IMR-90 (cell line): ENCODE measurements at regions not wholly inside any gene's neighbourhood (a gene's known extent, or its start where the extent isn't known, plus 50 kb on each side); places are given as distances from the start of the nearest gene placed in this dataset.

Experiments
- ATAC-seq: fragments of 200-7000 bp; cut with Tn5 transposase; 2 replicates; pipeline ENCODE4 v1.9.1; 2020; ENCODE audit warnings: low read depth, mild to moderate bottlenecking, moderate library complexity
- BruUV-seq: library from RNA; stranded (reverse); fragments of 400-500 nt; replicated peaks from 2 replicates; lab custom pipeline; 2021; lab: Mats Ljungman, UMichigan
- CTCF ChIA-PET: fragments of 300-600 bp; formaldehyde crosslinking; extraction: SDS; loops from one replicate; lab custom pipeline; 2021; ENCODE audit warnings: antibody characterized with exemption; lab: Yijun Ruan, JAX
- POLR2A ChIA-PET: fragments of 300-600 bp; sonication (Branson Sonifier 250); formaldehyde crosslinking; loops from one replicate; lab custom pipeline; 2022; ENCODE audit warnings: antibody characterized with exemption; ENCODE audit not compliant: unreplicated experiment; lab: Charles Lee
- DNase-seq: peaks from one replicate; pipeline ENCODE4 v3.0.0; 2013
- H2AFZ ChIP-seq: replicated peaks from 2 replicates; pipeline ENCODE3; 2013; ENCODE audit warnings: low read length, mild to moderate bottlenecking; ENCODE audit not compliant: poor library complexity
- H2AK5ac ChIP-seq: 2 replicates; pipeline ENCODE4 v1.6.1; 2013; ENCODE audit warnings: low read depth, low read length, inconsistent platforms
- H2AK9ac ChIP-seq: replicated peaks from 2 replicates; pipeline ENCODE3; 2013; ENCODE audit warnings: mild to moderate bottlenecking, low read depth, low read length, moderate library complexity; ENCODE audit not compliant: poor library complexity
- H2BK120ac ChIP-seq: 2 replicates; pipeline ENCODE4 v1.6.1; 2013; ENCODE audit warnings: low read depth, low read length, inconsistent platforms
- H2BK15ac ChIP-seq: 3 replicates; pipeline ENCODE4 v1.6.1; 2013; ENCODE audit warnings: low read depth, low read length, inconsistent platforms
- H2BK20ac ChIP-seq: 2 replicates; pipeline ENCODE4 v1.6.1; 2013; ENCODE audit warnings: low read depth, mild to moderate bottlenecking, inconsistent platforms, low read length, moderate library complexity
- H2BK5ac ChIP-seq: 2 replicates; pipeline ENCODE4 v1.6.1; 2013; ENCODE audit warnings: mild to moderate bottlenecking, low read depth, low read length, inconsistent platforms; ENCODE audit not compliant: poor library complexity, severe bottlenecking
- H3K14ac ChIP-seq: replicated peaks from 2 replicates; pipeline ENCODE4 v1.6.1; 2013; ENCODE audit warnings: low read depth, low read length, inconsistent platforms
- H3K18ac ChIP-seq: 2 replicates; pipeline ENCODE4 v1.6.1; 2013; ENCODE audit warnings: low read depth, low read length, control low read depth
- H3K23ac ChIP-seq: 2 replicates; pipeline ENCODE4 v1.6.1; 2013; ENCODE audit warnings: low read depth, low read length, inconsistent platforms
- H3K27ac ChIP-seq: 2 replicates; pipeline ENCODE4 v1.5.1; 2013; ENCODE audit warnings: mild to moderate bottlenecking, control low read depth, low read length; ENCODE audit not compliant: insufficient read depth
- H3K27me3 ChIP-seq: 2 replicates; pipeline ENCODE4 v1.6.1; 2013; ENCODE audit warnings: low read length; ENCODE audit not compliant: control insufficient read depth, insufficient read depth
- H3K36me3 ChIP-seq: 2 replicates; pipeline ENCODE4 v1.6.1; 2013; ENCODE audit warnings: low read length, mixed read lengths; ENCODE audit not compliant: control insufficient read depth, insufficient read depth
- H3K4ac ChIP-seq: 2 replicates; pipeline ENCODE4 v1.6.1; 2013; ENCODE audit warnings: low read depth, low read length, inconsistent platforms
- H3K4me1 ChIP-seq: 2 replicates; pipeline ENCODE4 v1.6.1; 2013; ENCODE audit warnings: low read length, mixed read lengths; ENCODE audit not compliant: control insufficient read depth, insufficient read depth
- H3K4me2 ChIP-seq: 2 replicates; pipeline ENCODE4 v1.6.1; 2013; ENCODE audit warnings: low read depth, mild to moderate bottlenecking, control low read depth, low read length, moderate library complexity
- H3K4me3 ChIP-seq: 2 replicates; pipeline ENCODE4 v1.5.1; 2013; ENCODE audit warnings: low read depth, mild to moderate bottlenecking, control low read depth, low read length, moderate library complexity; ENCODE audit not compliant: insufficient read depth
- H3K56ac ChIP-seq: 2 replicates; pipeline ENCODE4 v1.6.1; 2013; ENCODE audit warnings: low read length, inconsistent platforms; ENCODE audit not compliant: insufficient read depth; ENCODE audit errors: extremely low read depth
- H3K79me1 ChIP-seq, 2 experiments: 2 replicates each; pipeline ENCODE4 v1.6.1; 2013; ENCODE audit warnings: low read length in 2 of 2, inconsistent platforms in 1 of 2, low read depth in 1 of 2
- H3K9ac ChIP-seq: 2 replicates; pipeline ENCODE4 v1.6.1; 2013; ENCODE audit warnings: low read depth, low read length, control low read depth
- H3K9me1 ChIP-seq: 2 replicates; pipeline ENCODE4 v1.6.1; 2013; ENCODE audit warnings: low read length, inconsistent platforms; ENCODE audit not compliant: insufficient read depth
- H3K9me3 ChIP-seq: 2 replicates; pipeline ENCODE4 v1.6.1; 2013; ENCODE audit warnings: low read length; ENCODE audit not compliant: control insufficient read depth, insufficient read depth
- H4K20me1 ChIP-seq: 2 replicates; pipeline ENCODE4 v1.6.1; 2013; ENCODE audit warnings: low read length, inconsistent platforms; ENCODE audit not compliant: insufficient read depth
- H4K5ac ChIP-seq: 2 replicates; pipeline ENCODE4 v1.6.1; 2013; ENCODE audit warnings: mild to moderate bottlenecking, low read depth, low read length, control low read depth
- H4K8ac ChIP-seq, 2 experiments: 2 replicates each; pipeline ENCODE4 v1.6.1; 2013; ENCODE audit warnings: low read depth in 2 of 2, low read length in 2 of 2, control low read depth in 1 of 2, inconsistent platforms in 1 of 2
- H4K91ac ChIP-seq: 2 replicates; pipeline ENCODE4 v1.6.1; 2013; ENCODE audit warnings: low read depth, low read length, inconsistent platforms; ENCODE audit not compliant: insufficient read depth
- FOS ChIP-seq: fragments of 150-350 bp; IDR thresholded peaks from 2 replicates; pipeline ENCODE4 v1.6.1; 2016; ENCODE audit warnings: low read depth, low read length
- POLR2A ChIP-seq: IDR thresholded peaks from 2 replicates; pipeline ENCODE4 v1.6.1; 2012; ENCODE audit warnings: mild to moderate bottlenecking, low read depth, low read length
- RAD21 ChIP-seq: IDR thresholded peaks from 2 replicates; pipeline ENCODE4 v1.6.1; 2012; ENCODE audit warnings: low read length, improper control_type of control experiment
- WGBS, 2 experiments: methylation state at CpG; one replicate each; pipeline versions ENCODE4 v1.1.5 to v1.1.7; 2013; ENCODE audit warnings: missing lambda C conversion rate in 2 of 2; ENCODE audit not compliant: insufficient read length in 1 of 2; ENCODE audit errors: extremely low coverage in 2 of 2; 5-methylcytosine and 5-hydroxymethylcytosine counted together
- dilution Hi-C: fragments of 300-500 bp; cut with HindIII; formaldehyde crosslinking; loops from one replicate; pipeline ENCODE4 v1.14.3; 2018; ENCODE audit warnings: low sequenced_read_pairs; ENCODE audit not compliant: unreplicated experiment
- in situ Hi-C: fragments of 300-500 bp; cut with MboI; formaldehyde crosslinking; loops from 3 replicates; pipeline ENCODE4 v1.14.3; 2019; ENCODE audit warnings: low sequenced_read_pairs, inconsistent platforms, mixed read lengths
- intact Hi-C: fragments of 100-400 bp; cut with micrococcal nuclease; formaldehyde crosslinking; loops from 2 replicates; pipeline ENCODE4 v1.10.0; 2022
- TF ChIP-seq, protein P1 (sequence below): fragments of 150-350 bp; IDR thresholded peaks from 2 replicates; pipeline ENCODE4 v1.6.1; 2016; ENCODE audit warnings: low read depth, mild to moderate bottlenecking, low read length, moderate library complexity, borderline replicate concordance

DNA sequence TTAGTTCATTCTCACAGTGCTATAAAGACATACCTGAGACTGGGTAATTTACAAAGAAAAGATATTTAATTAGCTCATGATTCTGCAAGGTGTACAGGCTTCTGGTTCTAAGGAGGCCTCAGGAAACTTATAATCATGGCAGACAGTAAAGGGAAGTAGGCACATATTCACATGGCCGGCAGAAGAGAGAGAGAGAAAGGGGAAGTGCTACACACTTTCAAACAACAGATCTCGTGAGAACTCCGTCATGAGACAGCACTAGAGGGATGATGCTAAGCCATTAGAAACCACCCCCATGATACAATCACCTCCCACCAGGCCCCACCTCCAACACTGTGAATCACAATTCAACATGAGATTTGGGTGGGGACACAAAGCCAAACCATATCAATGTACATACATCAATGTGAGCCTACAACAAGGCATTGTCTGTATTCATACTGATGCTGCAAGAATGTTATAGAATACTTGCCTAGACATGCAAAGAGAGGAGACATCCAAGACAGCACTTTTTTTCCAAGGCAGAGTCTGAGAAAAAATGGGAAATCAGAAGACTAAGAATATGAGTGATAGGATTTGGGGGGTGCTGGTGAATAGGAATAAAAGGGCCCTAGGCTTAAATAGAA lies 114.8 kb upstream of the XYLT1 start:
- ATAC-seq (no peak), DNase-seq (no peak)
- H3K23ac ChIP-seq: no peak overlapping the region
- H3K4me1 ChIP-seq: no peaks in the 10 kb centered on the region
- no peak overlapping the region for H3K4me2 ChIP-seq
- ChIA-PET CTCF (no interaction called here), POLR2A (no interaction called here)
- H3K4me3 ChIP-seq: no peak overlapping the region
- no peak overlapping the region for H3K18ac ChIP-seq
- no peaks in the 10 kb centered on the region for H3K9me3 ChIP-seq
- H3K27me3 ChIP-seq: peaks cover 1% of the 10 kb centered on the region; the same call in 1 of the 2 replicates
- H3K9ac ChIP-seq: no peak overlapping the region
- in situ Hi-C loops (no loop called here), intact Hi-C loops (no loop called here), dilution Hi-C loops (no loop called here)
- no TSS peak for BruUV-seq
- no peak overlapping the region for H4K8ac ChIP-seq
- no peak overlapping the region for H2BK5ac ChIP-seq
- no peak overlapping the region for H3K27ac ChIP-seq
- no peak overlapping the region for H2AFZ ChIP-seq
- H2BK120ac ChIP-seq: no peak overlapping the region
- TF ChIP-seq POLR2A (no peak), RAD21 (no peak), FOS (no peak)
- TF ChIP-seq, protein P1, sequence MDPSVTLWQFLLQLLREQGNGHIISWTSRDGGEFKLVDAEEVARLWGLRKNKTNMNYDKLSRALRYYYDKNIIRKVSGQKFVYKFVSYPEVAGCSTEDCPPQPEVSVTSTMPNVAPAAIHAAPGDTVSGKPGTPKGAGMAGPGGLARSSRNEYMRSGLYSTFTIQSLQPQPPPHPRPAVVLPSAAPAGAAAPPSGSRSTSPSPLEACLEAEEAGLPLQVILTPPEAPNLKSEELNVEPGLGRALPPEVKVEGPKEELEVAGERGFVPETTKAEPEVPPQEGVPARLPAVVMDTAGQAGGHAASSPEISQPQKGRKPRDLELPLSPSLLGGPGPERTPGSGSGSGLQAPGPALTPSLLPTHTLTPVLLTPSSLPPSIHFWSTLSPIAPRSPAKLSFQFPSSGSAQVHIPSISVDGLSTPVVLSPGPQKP: no peak
- H2AK9ac ChIP-seq: no peak overlapping the region
- no peak overlapping the region for H4K5ac ChIP-seq
- H3K56ac ChIP-seq: no peak overlapping the region
- WGBS, 2 experiments: no CpG with 5 or more reads among the region's 3 CpGs
- no peak overlapping the region for H3K4ac ChIP-seq
- no peak overlapping the region for H2AK5ac ChIP-seq
- H2BK20ac ChIP-seq: no peak overlapping the region
- no peaks in the 10 kb centered on the region for H4K20me1 ChIP-seq
- H3K14ac ChIP-seq: no peak overlapping the region
- no peak overlapping the region for H4K91ac ChIP-seq
- no peaks in the 10 kb centered on the region for H3K79me1 ChIP-seq
- H3K36me3 ChIP-seq: no peaks in the 10 kb centered on the region
- H3K9me1 ChIP-seq: no peaks in the 10 kb centered on the region
- H2BK15ac ChIP-seq: no peak overlapping the region
